SKM-1 treated with dmso at 0.1 percent for 144 hours (cell line): ENCODE measurements at regions not wholly inside any gene's neighbourhood (a gene's known extent, or its start where the extent isn't known, plus 50 kb on each side); places are given as distances from the start of the nearest gene placed in this dataset.
A peak's percentile ranks its signal among the peaks of the same experiment; 100 is the strongest.
"Not testable (repeated sequence)": the region's sequence is repeated elsewhere in the genome, so short reads cannot be mapped to it uniquely, and the experiment has no call there.

ENCODE experiments used
- DNase-seq: peaks from one replicate; lab custom pipeline; 2025; ENCODE audit not compliant: unreplicated experiment; lab: John Stamatoyannopoulos, UW

- DNase-seq, result no peak
Measured at GRCh38 chr4:79266136-79266535, 59.7 kb downstream of the NAA11 start.

- no peak for DNase-seq
Measured at GRCh38 chr4:79259242-79259641, 66.6 kb downstream of the NAA11 start.

GRCh38 chr4:79258614-79259176 is 67.2 kb downstream of the NAA11 start:
- no peak for DNase-seq

- DNase-seq, result no peak
Measured at GRCh38 chr4:79257953-79258613, 67.8 kb downstream of the NAA11 start.

GRCh38 chr4:79255793-79256192 is 70.1 kb downstream of the NAA11 start:
- no peak for DNase-seq

GRCh38 chr4:79253924-79254323 is 71.9 kb downstream of the NAA11 start:
- DNase-seq, result no peak

- no peak for DNase-seq
Measured at GRCh38 chr4:79253168-79253567, 72.7 kb downstream of the NAA11 start.

GRCh38 chr4:79250887-79251286 is 75.0 kb downstream of the NAA11 start:
- DNase-seq, result no peak

GRCh38 chr4:79249881-79250503 is 75.9 kb downstream of the NAA11 start:
- peak; percentile 25 for DNase-seq

GRCh38 chr4:79248610-79249009 is 77.3 kb downstream of the NAA11 start:
- DNase-seq, result no peak

GRCh38 chr4:79247695-79248394 is 78.0 kb downstream of the NAA11 start:
- no peak for DNase-seq

GRCh38 chr4:79245200-79245940 is 80.5 kb downstream of the NAA11 start:
- DNase-seq, result not testable (repeated sequence)

GRCh38 chr4:79241846-79242245 is 84.0 kb downstream of the NAA11 start:
- no peak for DNase-seq

GRCh38 chr4:79237851-79238250 is 88.0 kb downstream of the NAA11 start:
- no peak for DNase-seq

- no peak for DNase-seq
Measured at GRCh38 chr4:79236785-79237184, 89.1 kb downstream of the NAA11 start.

GRCh38 chr4:79235095-79235494 is 90.8 kb downstream of the NAA11 start:
- no peak for DNase-seq

GRCh38 chr4:79233820-79234219 is 92.0 kb downstream of the NAA11 start:
- no peak for DNase-seq

- no peak for DNase-seq
Measured at GRCh38 chr4:79232540-79232939, 93.3 kb downstream of the NAA11 start.

- DNase-seq, result no peak
Measured at GRCh38 chr4:79227860-79228259, 98.0 kb downstream of the NAA11 start.

GRCh38 chr4:79225360-79225759 is 100.5 kb downstream of the NAA11 start:
- no peak for DNase-seq

GRCh38 chr4:79224777-79225104 is 101.1 kb downstream of the NAA11 start:
- no peak for DNase-seq
